ENCODE measurements at regions not wholly inside any gene's neighbourhood (a gene's known extent, or its start where the extent isn't known, plus 50 kb on each side); places are given as distances from the start of the nearest gene placed in this dataset.

DNA sequence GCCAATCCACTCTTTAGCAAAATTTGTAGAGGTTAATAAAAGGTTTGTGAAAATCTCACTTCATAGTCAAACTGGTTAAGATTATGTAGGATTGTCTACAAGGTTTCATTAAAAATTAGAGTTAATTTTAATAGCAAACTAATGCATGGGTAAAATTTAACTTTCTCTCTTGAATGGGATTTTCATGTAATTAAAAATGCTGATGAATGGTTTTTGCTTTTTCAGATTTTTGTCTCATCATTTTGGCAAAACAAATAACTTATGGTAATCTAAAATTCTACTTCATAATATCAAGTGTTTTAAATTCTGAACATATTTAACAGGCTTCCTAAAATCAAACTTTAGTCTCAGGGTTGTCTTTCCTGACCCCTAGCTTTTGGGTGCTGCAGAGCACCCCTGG, 113.8 kb upstream of the FAM174A start:
- ChIA-PET CTCF (no interaction called here), POLR2A (no interaction called here)
- TF ChIP-seq, protein P1, sequence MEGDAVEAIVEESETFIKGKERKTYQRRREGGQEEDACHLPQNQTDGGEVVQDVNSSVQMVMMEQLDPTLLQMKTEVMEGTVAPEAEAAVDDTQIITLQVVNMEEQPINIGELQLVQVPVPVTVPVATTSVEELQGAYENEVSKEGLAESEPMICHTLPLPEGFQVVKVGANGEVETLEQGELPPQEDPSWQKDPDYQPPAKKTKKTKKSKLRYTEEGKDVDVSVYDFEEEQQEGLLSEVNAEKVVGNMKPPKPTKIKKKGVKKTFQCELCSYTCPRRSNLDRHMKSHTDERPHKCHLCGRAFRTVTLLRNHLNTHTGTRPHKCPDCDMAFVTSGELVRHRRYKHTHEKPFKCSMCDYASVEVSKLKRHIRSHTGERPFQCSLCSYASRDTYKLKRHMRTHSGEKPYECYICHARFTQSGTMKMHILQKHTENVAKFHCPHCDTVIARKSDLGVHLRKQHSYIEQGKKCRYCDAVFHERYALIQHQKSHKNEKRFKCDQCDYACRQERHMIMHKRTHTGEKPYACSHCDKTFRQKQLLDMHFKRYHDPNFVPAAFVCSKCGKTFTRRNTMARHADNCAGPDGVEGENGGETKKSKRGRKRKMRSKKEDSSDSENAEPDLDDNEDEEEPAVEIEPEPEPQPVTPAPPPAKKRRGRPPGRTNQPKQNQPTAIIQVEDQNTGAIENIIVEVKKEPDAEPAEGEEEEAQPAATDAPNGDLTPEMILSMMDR (IDR thresholded peaks at IDR 0.05; ENCODE audit: insufficient read depth in 1 of 2, low read depth in 1 of 2, low read length in 1 of 2, severe bottlenecking in 1 of 2, unreplicated experiment in 1 of 2): no peak
- no peaks in the 10 kb centered on the region for H3K4me1 Mint-ChIP-seq (ENCODE audit: low read depth, unreplicated experiment)
- H3K27me3 Mint-ChIP-seq (ENCODE audit: insufficient read depth, unreplicated experiment): no peaks in the 10 kb centered on the region
- no peak overlapping the region for H3K27ac Mint-ChIP-seq (ENCODE audit: unreplicated experiment)
- no TSS peak for BruUV-seq (replicated peaks)
- no peaks in the 10 kb centered on the region for H3K27me3 ChIP-seq (replicated peaks; ENCODE audit: control insufficient read depth, insufficient read depth, low read length)
- H3K9me3 ChIP-seq: peaks cover 10% of the 10 kb centered on the region
- intact Hi-C loops (cut with micrococcal nuclease; ENCODE audit: unreplicated experiment): no loop called here
- peaks cover 11% of the 10 kb centered on the region for H3K9me3 Mint-ChIP-seq (ENCODE audit: unreplicated experiment)
- no peaks in the 10 kb centered on the region for H3K36me3 ChIP-seq (ENCODE audit: control insufficient read depth, insufficient read depth, low read length)
- no peak overlapping the region for H3K4me3 Mint-ChIP-seq (ENCODE audit: unreplicated experiment)
- H3K36me3 Mint-ChIP-seq (ENCODE audit: insufficient read depth, unreplicated experiment): no peaks in the 10 kb centered on the region
- no peaks in the 10 kb centered on the region for H3K4me1 ChIP-seq
- no peak overlapping the region for H3K4me3 ChIP-seq (ENCODE audit: low read depth, low read length)
- DNase-seq: no peak

DNA sequence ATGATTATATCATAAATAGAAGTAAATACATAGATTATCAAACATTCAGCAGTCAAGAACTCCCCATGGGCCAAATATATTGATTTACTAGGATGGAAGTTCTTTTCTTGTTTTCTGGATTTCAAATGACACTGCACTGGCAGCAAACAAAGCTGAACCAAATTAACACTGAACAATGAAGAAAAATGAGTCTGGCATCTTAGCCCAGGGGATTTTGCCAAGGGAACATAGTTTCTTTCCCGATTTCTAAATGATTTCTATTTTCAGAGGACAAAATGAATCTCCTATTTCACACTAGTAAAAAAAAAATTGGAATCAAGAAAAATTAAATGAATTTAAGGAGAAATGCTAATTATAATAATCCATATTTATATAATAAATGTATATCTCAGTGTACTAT, 116.9 kb upstream of the FAM174A start:
- Mint-ChIP-seq H3K27ac (ENCODE audit: unreplicated experiment) (no peak overlapping the region), H3K9me3 (ENCODE audit: unreplicated experiment) (no peaks in the 10 kb centered on the region), H3K27me3 (ENCODE audit: insufficient read depth, unreplicated experiment) (no peaks in the 10 kb centered on the region), H3K36me3 (ENCODE audit: insufficient read depth, unreplicated experiment) (no peaks in the 10 kb centered on the region), H3K4me1 (ENCODE audit: low read depth, unreplicated experiment) (no peaks in the 10 kb centered on the region), H3K4me3 (ENCODE audit: unreplicated experiment) (no peak overlapping the region)
- Histone ChIP-seq H3K4me3 (ENCODE audit: low read depth, low read length) (no peak overlapping the region), H3K4me1 (no peaks in the 10 kb centered on the region), H3K9me3 (no peaks in the 10 kb centered on the region), H3K27me3 (replicated peaks; ENCODE audit: control insufficient read depth, insufficient read depth, low read length) (no peaks in the 10 kb centered on the region), H3K36me3 (ENCODE audit: control insufficient read depth, insufficient read depth, low read length) (no peaks in the 10 kb centered on the region)
- CTCF ChIA-PET: no interaction called here
- intact Hi-C loops (cut with micrococcal nuclease; ENCODE audit: unreplicated experiment): no loop called here
- no TSS peak for BruUV-seq (replicated peaks)
- no peak for DNase-seq
- TF ChIP-seq, protein P1 (IDR thresholded peaks at IDR 0.05; ENCODE audit: insufficient read depth in 1 of 2, low read depth in 1 of 2, low read length in 1 of 2, severe bottlenecking in 1 of 2, unreplicated experiment in 1 of 2): no peak
- POLR2A ChIA-PET: no interaction called here

DNA sequence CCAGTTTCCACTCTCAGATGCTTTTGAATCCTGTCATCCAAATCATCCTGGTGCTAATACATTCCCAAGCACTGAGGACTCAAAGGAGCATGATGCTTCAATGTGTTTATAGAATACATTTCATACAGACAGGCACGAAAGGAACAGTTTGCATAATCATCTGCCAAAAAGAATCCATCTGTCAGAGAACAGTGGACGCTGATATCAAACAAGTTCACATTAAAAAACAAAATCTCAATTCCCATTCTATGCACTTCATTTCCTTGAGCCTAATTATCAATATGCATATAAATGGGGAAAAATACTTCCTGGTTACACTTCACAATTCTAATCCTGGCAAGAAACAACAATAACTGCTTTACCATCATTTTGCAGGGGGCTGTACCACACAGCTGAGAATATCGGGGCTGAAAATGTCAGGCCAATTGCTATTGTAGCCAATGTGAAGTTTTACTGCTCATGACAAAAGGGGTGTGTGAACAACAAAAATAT, 125.5 kb upstream of the FAM174A start:
- no peaks in the 10 kb centered on the region for H3K27me3 Mint-ChIP-seq (ENCODE audit: insufficient read depth, unreplicated experiment)
- ChIA-PET CTCF (no interaction called here), POLR2A (no interaction called here)
- no TSS peak for BruUV-seq (replicated peaks)
- H3K36me3 Mint-ChIP-seq (ENCODE audit: insufficient read depth, unreplicated experiment): no peaks in the 10 kb centered on the region
- intact Hi-C loops (cut with micrococcal nuclease; ENCODE audit: unreplicated experiment): no loop called here
- no peak for DNase-seq
- Histone ChIP-seq H3K36me3 (ENCODE audit: control insufficient read depth, insufficient read depth, low read length) (no peaks in the 10 kb centered on the region), H3K4me1 (no peaks in the 10 kb centered on the region), H3K9me3 (no peaks in the 10 kb centered on the region), H3K27me3 (replicated peaks; ENCODE audit: control insufficient read depth, insufficient read depth, low read length) (no peaks in the 10 kb centered on the region), H3K4me3 (ENCODE audit: low read depth, low read length) (no peak overlapping the region)
- H3K4me3 Mint-ChIP-seq (ENCODE audit: unreplicated experiment): no peak overlapping the region
- no peaks in the 10 kb centered on the region for H3K4me1 Mint-ChIP-seq (ENCODE audit: low read depth, unreplicated experiment)
- TF ChIP-seq, protein P1 (IDR thresholded peaks at IDR 0.05; ENCODE audit: insufficient read depth in 1 of 2, low read depth in 1 of 2, low read length in 1 of 2, severe bottlenecking in 1 of 2, unreplicated experiment in 1 of 2): no peak
- no peak overlapping the region for H3K27ac Mint-ChIP-seq (ENCODE audit: unreplicated experiment)
- no peaks in the 10 kb centered on the region for H3K9me3 Mint-ChIP-seq (ENCODE audit: unreplicated experiment)
